WI38 (cell line): ENCODE measurements at regions not wholly inside any gene's neighbourhood (a gene's known extent, or its start where the extent isn't known, plus 50 kb on each side); places are given as distances from the start of the nearest gene placed in this dataset.

Source experiments
- H3K4me3 ChIP-seq: 2 replicates; pipeline ENCODE4 v1.5.1; 2011; ENCODE audit warnings: low read depth, mild to moderate bottlenecking, control low read depth, low read length
- TF ChIP-seq, protein P1 (sequence below): IDR thresholded peaks from 2 replicates; pipeline ENCODE4 v1.5.1; 2012; ENCODE audit warnings: low read depth, mild to moderate bottlenecking, control low read depth, low read length

DNA sequence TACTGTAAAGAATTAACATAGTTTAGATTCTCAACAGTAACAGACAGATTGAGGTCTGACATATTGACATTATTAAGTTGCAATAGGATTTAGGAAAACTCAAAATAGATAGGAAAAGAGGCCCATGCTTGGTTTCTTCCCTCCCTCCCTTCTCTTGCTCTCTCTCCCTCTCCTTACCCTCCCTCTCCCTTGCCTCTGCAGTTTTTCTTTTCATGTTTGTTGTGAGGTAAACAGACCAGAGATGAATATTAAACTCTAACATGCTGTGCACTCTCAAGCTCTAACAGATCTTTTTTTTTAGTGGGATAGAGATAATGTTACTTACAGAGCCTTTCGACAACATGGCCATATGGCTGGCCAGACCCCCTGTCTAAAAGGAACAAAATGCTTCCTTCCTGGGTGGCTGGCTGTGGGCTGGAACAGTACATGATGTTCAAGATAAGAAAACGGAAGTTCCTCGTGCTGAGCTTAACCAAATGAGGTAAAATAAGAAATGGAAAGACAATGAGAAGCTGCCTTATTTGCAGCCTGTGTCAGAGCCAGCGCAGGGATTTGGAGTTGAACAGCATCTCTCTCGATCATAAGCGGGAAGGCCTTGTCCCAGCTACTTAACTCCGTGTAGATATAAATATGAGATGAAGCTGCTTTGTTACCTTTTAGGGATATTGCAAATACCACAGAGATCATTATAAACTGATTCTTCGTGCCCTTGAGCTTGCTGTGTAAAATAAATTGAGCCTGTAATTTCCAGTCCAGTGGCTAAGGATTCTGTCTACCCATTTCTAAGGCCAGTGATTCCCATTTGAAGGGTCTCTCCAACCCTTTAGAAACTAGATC, 391.9 kb upstream of the NPVF start:
- TF ChIP-seq, protein P1, sequence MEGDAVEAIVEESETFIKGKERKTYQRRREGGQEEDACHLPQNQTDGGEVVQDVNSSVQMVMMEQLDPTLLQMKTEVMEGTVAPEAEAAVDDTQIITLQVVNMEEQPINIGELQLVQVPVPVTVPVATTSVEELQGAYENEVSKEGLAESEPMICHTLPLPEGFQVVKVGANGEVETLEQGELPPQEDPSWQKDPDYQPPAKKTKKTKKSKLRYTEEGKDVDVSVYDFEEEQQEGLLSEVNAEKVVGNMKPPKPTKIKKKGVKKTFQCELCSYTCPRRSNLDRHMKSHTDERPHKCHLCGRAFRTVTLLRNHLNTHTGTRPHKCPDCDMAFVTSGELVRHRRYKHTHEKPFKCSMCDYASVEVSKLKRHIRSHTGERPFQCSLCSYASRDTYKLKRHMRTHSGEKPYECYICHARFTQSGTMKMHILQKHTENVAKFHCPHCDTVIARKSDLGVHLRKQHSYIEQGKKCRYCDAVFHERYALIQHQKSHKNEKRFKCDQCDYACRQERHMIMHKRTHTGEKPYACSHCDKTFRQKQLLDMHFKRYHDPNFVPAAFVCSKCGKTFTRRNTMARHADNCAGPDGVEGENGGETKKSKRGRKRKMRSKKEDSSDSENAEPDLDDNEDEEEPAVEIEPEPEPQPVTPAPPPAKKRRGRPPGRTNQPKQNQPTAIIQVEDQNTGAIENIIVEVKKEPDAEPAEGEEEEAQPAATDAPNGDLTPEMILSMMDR = no peak
- no peak overlapping the region for H3K4me3 ChIP-seq

DNA sequence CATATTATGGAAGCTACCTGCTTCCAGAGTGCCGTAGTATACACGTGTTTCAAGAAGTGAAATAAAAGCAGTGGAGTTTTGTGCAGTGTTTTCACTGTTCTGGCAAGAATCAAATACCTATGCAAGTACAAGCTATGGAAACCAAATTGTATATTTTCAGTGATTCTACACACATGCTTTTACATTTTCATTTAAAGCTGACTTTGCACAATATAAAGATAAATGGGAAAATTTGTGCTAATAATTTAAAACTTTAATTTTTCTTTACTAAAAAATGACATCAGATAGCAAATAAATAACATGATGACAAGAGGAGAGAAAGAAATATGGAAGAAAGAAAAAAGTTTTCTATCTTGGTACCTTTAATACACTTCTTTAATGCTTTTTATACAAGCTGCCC, 393.7 kb upstream of the NPVF start:
- TF ChIP-seq, protein P1 = no peak
- no peak overlapping the region for H3K4me3 ChIP-seq

DNA sequence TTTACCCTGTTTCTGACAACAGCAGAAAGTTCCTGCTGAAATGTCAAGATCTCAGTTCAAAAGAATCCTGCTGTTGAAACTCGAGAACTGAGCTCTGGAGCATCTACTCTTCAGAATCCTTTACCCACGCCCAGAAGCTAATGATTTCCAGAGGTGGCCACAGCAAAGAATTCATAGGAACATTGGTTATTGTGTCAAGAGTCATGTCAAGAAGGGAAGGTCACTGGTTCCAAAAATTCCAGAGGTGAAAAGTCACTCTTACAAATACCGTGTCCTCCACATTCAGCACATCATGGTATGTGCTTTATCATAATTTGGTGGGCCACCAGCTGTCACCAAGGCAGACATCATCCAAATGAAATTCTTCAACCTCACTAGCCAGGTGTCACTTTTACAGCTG, 394.4 kb upstream of the NPVF start:
- no peak overlapping the region for H3K4me3 ChIP-seq
- TF ChIP-seq, protein P1 = no peak

DNA sequence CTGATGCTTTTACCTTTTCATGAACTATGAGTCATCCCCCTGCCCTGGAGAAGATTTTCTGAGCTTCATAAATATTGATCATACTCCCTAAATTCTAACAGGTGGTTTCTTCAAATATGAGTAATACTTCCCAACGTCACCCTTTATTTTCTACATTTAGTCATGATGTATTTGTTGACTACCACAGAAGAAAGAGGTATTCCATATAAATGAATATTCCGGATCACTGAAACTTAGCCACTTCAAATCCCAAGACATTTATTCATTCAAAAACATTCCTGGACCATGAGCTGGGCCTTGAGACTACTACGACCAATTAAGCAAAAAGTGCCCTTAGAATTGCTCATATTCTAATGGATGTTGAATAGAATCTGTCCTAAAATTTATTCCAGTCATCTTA, 395.8 kb upstream of the NPVF start:
- H3K4me3 ChIP-seq = no peak overlapping the region
- TF ChIP-seq, protein P1 = no peak

DNA sequence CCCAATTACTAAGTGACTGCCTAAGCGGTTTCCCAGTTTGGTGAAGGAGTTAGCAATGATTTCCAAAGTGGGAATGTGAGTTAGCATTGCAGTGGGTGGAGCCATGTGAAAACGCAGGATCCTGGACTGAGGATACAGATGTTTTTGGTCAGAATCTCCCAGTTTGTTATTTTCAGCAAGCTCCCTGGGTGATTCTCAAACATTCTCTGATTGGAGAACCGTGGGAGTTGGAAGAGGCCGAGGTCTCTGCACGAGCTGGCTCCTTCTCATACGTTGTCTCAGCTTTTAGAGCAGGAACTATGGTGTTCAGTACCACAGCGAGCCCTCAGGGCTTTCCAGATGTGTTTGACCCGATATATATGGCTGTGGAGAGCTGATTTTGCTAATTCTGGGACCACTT, 396.5 kb upstream of the NPVF start:
- no peak overlapping the region for H3K4me3 ChIP-seq
- TF ChIP-seq, protein P1 = no peak

DNA sequence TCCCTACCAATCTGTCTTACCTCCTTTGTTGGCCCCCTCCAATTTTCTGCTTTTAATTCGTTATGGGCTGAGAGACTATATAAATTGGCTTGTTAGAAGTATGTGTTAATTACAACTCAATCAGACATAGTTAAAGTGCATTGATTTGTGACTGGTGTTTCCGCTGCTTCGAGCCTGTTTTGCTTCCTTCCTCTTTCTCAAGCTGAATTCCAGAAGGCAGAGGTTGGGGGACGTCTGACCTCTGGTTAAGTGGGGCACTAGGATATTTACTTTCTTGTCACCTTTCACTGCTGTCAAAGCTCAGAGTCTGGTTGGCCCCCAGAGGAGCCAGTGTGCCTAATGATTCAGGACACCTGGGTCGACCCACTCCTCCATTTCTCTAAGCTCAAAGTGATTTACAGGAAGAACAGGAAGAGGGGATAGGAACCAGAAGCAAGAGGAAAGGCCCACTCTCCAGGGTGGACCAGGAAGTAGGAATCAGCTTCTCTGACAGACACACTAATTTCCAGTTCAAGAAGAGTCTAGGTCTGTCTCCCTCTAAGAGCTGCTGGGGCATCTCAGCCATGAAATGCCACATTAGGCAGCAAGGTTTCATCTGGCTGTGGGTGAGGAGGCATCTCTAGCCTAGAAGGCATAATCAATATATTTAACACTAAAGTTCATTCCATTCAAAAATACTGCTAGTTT, 397.2 kb upstream of the NPVF start:
- TF ChIP-seq, protein P1 = no peak
- no peak overlapping the region for H3K4me3 ChIP-seq
